HCT116 (cell line): ENCODE measurements at regions not wholly inside any gene's neighbourhood (a gene's known extent, or its start where the extent isn't known, plus 50 kb on each side); places are given as distances from the start of the nearest gene placed in this dataset.

Experiments
- ATAC-seq: fragments of 200-7000 bp; cut with Tn5 transposase; 2 replicates; pipeline ENCODE4 v1.9.1; 2020; ENCODE audit warnings: mild to moderate bottlenecking, moderate library complexity
- BruUV-seq: library from RNA; stranded (reverse); fragments of 400-500 nt; replicated peaks from 2 replicates; lab custom pipeline; 2021; lab: Mats Ljungman, UMichigan
- CTCF ChIA-PET: fragments of 300-600 bp; sonication (Branson Sonifier 250); formaldehyde crosslinking; loops from one replicate; lab custom pipeline; 2021; ENCODE audit warnings: antibody characterized with exemption; lab: Charles Lee
- POLR2A ChIA-PET: fragments of 300-600, 350-600 bp; sonication (Branson Sonifier 250); formaldehyde crosslinking; loops from one replicate; lab custom pipeline; 2021; ENCODE audit warnings: antibody characterized with exemption; lab: Charles Lee
- RAD21 ChIA-PET, 2 experiments: fragments of 300-600 bp; sonication (Branson Sonifier 250); formaldehyde crosslinking; loops; one replicate each; lab custom pipeline; 2023; ENCODE audit warnings: low total read pairs in 2 of 2; ENCODE audit not compliant: uncharacterized antibody in 2 of 2, unreplicated experiment in 2 of 2, low non-redundant PET in 1 of 2; lab: Charles Lee
- DNase-seq: peaks from one replicate; pipeline ENCODE4 v3.0.0-alpha.2; 2010; ENCODE audit warnings: low read depth, low spot score
- H2AFZ ChIP-seq: fragments of 200-600 bp; shearing (Covaris generic), sonication (generic); 2 replicates; pipeline ENCODE4 v1.6.1; 2017; ENCODE audit warnings: low read depth, mixed run types, mixed read lengths, antibody characterized with exemption, low read length; ENCODE audit not compliant: poor library complexity, severe bottlenecking
- H3K27ac ChIP-seq: 2 replicates; pipeline ENCODE4 v1.5.1; 2012; ENCODE audit warnings: low read depth, low read length
- H3K27me3 ChIP-seq: fragments of 200-600 bp; sonication (generic); 2 replicates; pipeline ENCODE4 v1.6.1; 2016; ENCODE audit warnings: mixed run types, low read length, mixed read lengths; ENCODE audit not compliant: insufficient read depth
- H3K36me3 ChIP-seq, 2 experiments: fragments of 200-500 bp in 1 of 2; fragments of 200-600 bp in 1 of 2; sonication (Bioruptor generic) in 1 of 2; sonication (generic) in 1 of 2; 2 replicates each; pipeline versions ENCODE4 v1.5.1 to v1.6.1; 2014 to 2016; ENCODE audit warnings: low read length in 2 of 2, inconsistent platforms in 1 of 2, mixed read lengths in 1 of 2, mixed run types in 1 of 2; ENCODE audit not compliant: insufficient read depth in 2 of 2, control insufficient read depth in 1 of 2
- H3K4me1 ChIP-seq, 2 experiments: fragments of 200-600 bp in 1 of 2; sonication (generic) in 1 of 2; 2 replicates each; pipeline versions ENCODE4 v1.5.1 to v1.6.1; 2012 to 2017; ENCODE audit warnings: low read length in 2 of 2, inconsistent platforms in 1 of 2, mild to moderate bottlenecking in 1 of 2, mixed read lengths in 1 of 2, mixed run types in 1 of 2, moderate library complexity in 1 of 2; ENCODE audit not compliant: insufficient read depth in 2 of 2, control insufficient read depth in 1 of 2
- H3K4me2 ChIP-seq: fragments of 200-600 bp; sonication (generic); 2 replicates; pipeline ENCODE4 v1.6.1; 2017; ENCODE audit warnings: mixed run types, low read length, mixed read lengths
- H3K4me3 ChIP-seq, 2 experiments: fragments of 200-600 bp in 1 of 2; sonication (generic) in 1 of 2; replicated peaks in 1 of 2; 2 replicates each; pipeline ENCODE4 v1.5.1; 2011 to 2016; ENCODE audit warnings: low read length in 2 of 2, control low read depth in 1 of 2, low read depth in 1 of 2, mild to moderate bottlenecking in 1 of 2, mixed read lengths in 1 of 2, mixed run types in 1 of 2
- H3K79me2 ChIP-seq: fragments of 200-600 bp; sonication (generic); 2 replicates; pipeline ENCODE4 v1.6.1; 2017; ENCODE audit warnings: mild to moderate bottlenecking, mixed run types, low read length, moderate library complexity, mixed read lengths; ENCODE audit not compliant: insufficient read depth
- H3K9ac ChIP-seq: fragments of 200-600 bp; sonication (generic); 2 replicates; pipeline ENCODE4 v1.6.1; 2016; ENCODE audit warnings: low read length, mixed read lengths
- H3K9me2 ChIP-seq: fragments of 200-600 bp; sonication (generic), shearing (Covaris generic); 2 replicates; pipeline ENCODE4 v1.6.1; 2017; ENCODE audit warnings: mixed run types, mild to moderate bottlenecking, moderate library complexity; ENCODE audit not compliant: insufficient read depth
- H3K9me3 ChIP-seq, 2 experiments: fragments of 200-500 bp in 1 of 2; fragments of 200-600 bp in 1 of 2; sonication (Bioruptor generic) in 1 of 2; sonication (generic) in 1 of 2; 2 replicates each; pipeline ENCODE4 v1.6.1; 2014 to 2017; ENCODE audit warnings: low read length in 2 of 2, mixed read lengths in 2 of 2, inconsistent platforms in 1 of 2, low read depth in 1 of 2, mild to moderate bottlenecking in 1 of 2, mixed run types in 1 of 2, moderate library complexity in 1 of 2; ENCODE audit not compliant: control insufficient read depth in 1 of 2, insufficient read depth in 1 of 2
- H4K20me1 ChIP-seq: fragments of 200-600 bp; sonication (generic), shearing (Covaris generic); 2 replicates; pipeline ENCODE4 v1.6.1; 2017; ENCODE audit warnings: mixed run types, mild to moderate bottlenecking, moderate library complexity; ENCODE audit not compliant: insufficient read depth
- ATF3 ChIP-seq: IDR thresholded peaks from 2 replicates; pipeline ENCODE4 v1.6.1; 2012
- CBX3 ChIP-seq: IDR thresholded peaks from 2 replicates; pipeline ENCODE4 v1.6.1; 2012; ENCODE audit warnings: low read depth
- CTCF ChIP-seq, 3 experiments: fragments of 200-600 bp in 1 of 3; sonication (generic) in 1 of 3; IDR thresholded peaks in 2 of 3; conservative IDR thresholded peaks in 1 of 3; 2 replicates each; pipeline ENCODE4 v1.5.1; 2012 to 2017; ENCODE audit warnings: low read depth in 2 of 3, low read length in 2 of 3, antibody characterized with exemption in 1 of 3, borderline replicate concordance in 1 of 3, control low read depth in 1 of 3, mild to moderate bottlenecking in 1 of 3, mixed read lengths in 1 of 3, mixed run types in 1 of 3, moderate library complexity in 1 of 3; ENCODE audit not compliant: insufficient read depth in 1 of 3
- EGR1 ChIP-seq: IDR thresholded peaks from 2 replicates; pipeline ENCODE4 v1.6.1; 2012; ENCODE audit warnings: low read depth
- EZH2phosphoT487 ChIP-seq: fragments of 200-600 bp; IDR thresholded peaks from 2 replicates; pipeline ENCODE4 v1.6.1; 2018; ENCODE audit warnings: antibody characterized with exemption, borderline replicate concordance
- FOSL1 ChIP-seq: IDR thresholded peaks from 2 replicates; pipeline ENCODE4 v1.6.1; 2012; ENCODE audit warnings: low read depth
- JUND ChIP-seq: IDR thresholded peaks from 2 replicates; pipeline ENCODE4 v1.6.1; 2012
- POLR2A ChIP-seq: IDR thresholded peaks from 2 replicates; pipeline ENCODE4 v1.7.0; 2011; ENCODE audit warnings: borderline replicate concordance; ENCODE audit not compliant: insufficient read depth, insufficient read length; ENCODE audit errors: extremely low read depth
- POLR2AphosphoS5 ChIP-seq: IDR thresholded peaks from 2 replicates; pipeline ENCODE4 v1.6.1; 2011; ENCODE audit warnings: mild to moderate bottlenecking, low read depth, low read length, moderate library complexity
- REST ChIP-seq: IDR thresholded peaks from 2 replicates; pipeline ENCODE4 v1.6.1; 2012; ENCODE audit warnings: low read depth
- TCF7L2 ChIP-seq: IDR thresholded peaks from 2 replicates; pipeline ENCODE4 v1.7.0; 2011; ENCODE audit warnings: borderline replicate concordance, inconsistent platforms; ENCODE audit not compliant: insufficient read depth, insufficient read length; ENCODE audit errors: extremely low read depth
- YY1 ChIP-seq: IDR thresholded peaks from 2 replicates; pipeline ENCODE4 v1.6.1; 2011; ENCODE audit warnings: low read length, low read depth, moderate library complexity, mild to moderate bottlenecking; ENCODE audit not compliant: insufficient replicate concordance; ENCODE audit errors: extremely low read depth
- ZNF274 ChIP-seq: fragments of 200-500 bp; sonication (Bioruptor generic); IDR thresholded peaks from 2 replicates; pipeline ENCODE4 v1.6.1; 2014; ENCODE audit warnings: mild to moderate bottlenecking, low read depth, low read length, inconsistent platforms
- intact Hi-C: fragments of 100-400 bp; cut with micrococcal nuclease; formaldehyde crosslinking; loops from 2 replicates; pipeline ENCODE4 v1.10.0; 2022

GRCh38 chr10:131631619-131632018 is 269.2 kb upstream of the PPP2R2D start:
- Histone ChIP-seq H3K9me3 (no peaks in the 10 kb centered on the region), H3K27ac (no peak overlapping the region), H3K36me3 (no peaks in the 10 kb centered on the region), H3K27me3 (0 out of 2 replicates have a peak, but pooled peaks cover 3% of the 10 kb centered on the region), H2AFZ (no peak overlapping the region), H3K4me2 (no peak overlapping the region), H3K9ac (no peak overlapping the region), H3K79me2 (no peaks in the 10 kb centered on the region), H3K4me1 (peaks cover 0 to 5% of the 10 kb centered on the region in 2 experiments; a peak in 1 of 4 replicates), H3K9me2 (no peaks in the 10 kb centered on the region), H3K4me3 (no peak overlapping the region), H4K20me1 (no peaks in the 10 kb centered on the region)
- no TSS peak for BruUV-seq
- CTCF ChIA-PET, result no interaction called here
- intact Hi-C loops, result no loop called here
- ATAC-seq (no peak), DNase-seq (no peak)
- TF ChIP-seq POLR2AphosphoS5 (no peak), ZNF274 (no peak), EGR1 (no peak), ATF3 (no peak), YY1 (no peak), CTCF (IDR thresholded peaks at IDR 0.05 in 2 of 3, conservative IDR thresholded peaks at IDR 0.05 in 1 of 3; ENCODE audit: borderline replicate concordance in 1 of 3, insufficient read depth in 1 of 3, low read depth in 2 of 3, low read length in 2 of 3) (no peak), CBX3 (no peak), FOSL1 (no peak), JUND (no peak), REST (no peak), EZH2phosphoT487 (no peak), POLR2A (no peak), TCF7L2 (no peak)
- POLR2A ChIA-PET, result no interaction called here
- RAD21 ChIA-PET, result no interaction called here
